B cell (primary cell): ENCODE measurements at regions not wholly inside any gene's neighbourhood (a gene's known extent, or its start where the extent isn't known, plus 50 kb on each side); places are given as distances from the start of the nearest gene placed in this dataset.

Source experiments
- ATAC-seq: fragments of 200-7000 bp; cut with Tn5 transposase; one replicate; pipeline ENCODE4 v1.10.0; 2021; ENCODE audit warnings: low read depth, mild to moderate bottlenecking, moderate number of reproducible peaks, moderate library complexity
- CTCF ChIA-PET: fragments of 350-600 bp; sonication (Branson Sonifier 250); formaldehyde crosslinking; loops from one replicate; lab custom pipeline; 2021; ENCODE audit warnings: antibody characterized with exemption, inconsistent platforms; lab: Charles Lee
- POLR2A ChIA-PET: fragments of 350-600 bp; sonication (Branson Sonifier 250); formaldehyde crosslinking; loops from one replicate; lab custom pipeline; 2021; ENCODE audit warnings: antibody characterized with exemption; lab: Charles Lee
- DNase-seq: peaks from one replicate; pipeline ENCODE4 v3.0.0; 2013
- H2AFZ ChIP-seq: 2 replicates; pipeline ENCODE4 v1.6.1; 2012; ENCODE audit warnings: mild to moderate bottlenecking, low read depth, low read length; ENCODE audit not compliant: insufficient read depth, poor library complexity, severe bottlenecking
- H3K27ac ChIP-seq, 2 donors: 1 replicate in 1 of 2; 2 replicates in 1 of 2; pipeline ENCODE4 v1.5.1; 2012 to 2013; ENCODE audit warnings: low read length in 2 of 2, mild to moderate bottlenecking in 2 of 2, moderate library complexity in 1 of 2
- H3K27me3 ChIP-seq, 4 experiments: fragments of 200-600 bp in 1 of 4; sonication (generic) in 1 of 4; replicated peaks in 1 of 4; 1 replicate in 2 of 4; 2 replicates in 2 of 4; pipeline versions ENCODE4 v1.6.1 to v1.7.0; 2013 to 2016; ENCODE audit warnings: low read length in 3 of 4, mild to moderate bottlenecking in 2 of 4, mixed read lengths in 1 of 4, moderate library complexity in 1 of 4; ENCODE audit not compliant: insufficient read depth in 4 of 4, control insufficient read depth in 3 of 4; ENCODE audit errors: control extremely low read depth in 1 of 4
- H3K36me3 ChIP-seq, 2 experiments: replicated peaks in 1 of 2; 1 replicate in 1 of 2; 2 replicates in 1 of 2; pipeline versions ENCODE4 v1.6.1 to v1.7.1; 2013; ENCODE audit warnings: low read length in 1 of 2; ENCODE audit not compliant: insufficient read depth in 2 of 2, control insufficient read depth in 1 of 2; ENCODE audit errors: control extremely low read depth in 1 of 2, extremely low read depth in 1 of 2
- H3K4me1 ChIP-seq, 2 donors: fragments of 200-600 bp in 1 of 2; sonication (generic) in 1 of 2; 1 replicate in 1 of 2; 2 replicates in 1 of 2; pipeline versions ENCODE4 v1.5.1 to v1.6.1; 2013 to 2017; ENCODE audit warnings: low read length in 2 of 2; ENCODE audit not compliant: control insufficient read depth in 2 of 2, insufficient read depth in 2 of 2
- H3K4me2 ChIP-seq: replicated peaks from 2 replicates; pipeline ENCODE3; 2012; ENCODE audit warnings: mild to moderate bottlenecking, low read depth, low read length; ENCODE audit not compliant: poor library complexity, severe bottlenecking
- H3K4me3 ChIP-seq, 5 experiments: fragments of 200-600 bp in 1 of 5; sonication (generic) in 1 of 5; 1 replicate in 3 of 5; 2 replicates in 2 of 5; pipeline versions ENCODE4 v1.5.1 to v1.7.0; 2011 to 2016; ENCODE audit warnings: low read length in 4 of 5, mild to moderate bottlenecking in 4 of 5, low read depth in 2 of 5, control low read depth in 1 of 5, moderate library complexity in 1 of 5; ENCODE audit not compliant: insufficient read depth in 1 of 5; ENCODE audit errors: control extremely low read depth in 1 of 5, extremely low read depth in 1 of 5
- H3K79me2 ChIP-seq: fragments of 200-600 bp; sonication (generic); one replicate; pipeline ENCODE4 v1.6.0; 2016; ENCODE audit warnings: low read length; ENCODE audit not compliant: control insufficient read depth, insufficient read depth
- H3K9ac ChIP-seq: fragments of 200-600 bp; sonication (generic); 2 replicates; pipeline ENCODE4 v1.6.1; 2017; ENCODE audit warnings: mild to moderate bottlenecking, low read length, moderate library complexity
- H3K9me3 ChIP-seq, 3 donors: one replicate each; pipeline versions ENCODE4 v1.6.1 to v1.7.1; 2013; ENCODE audit warnings: low read length in 2 of 3; ENCODE audit not compliant: control insufficient read depth in 2 of 3, insufficient read depth in 1 of 3; ENCODE audit errors: control extremely low read depth in 1 of 3
- H4K20me1 ChIP-seq: 2 replicates; pipeline ENCODE4 v1.6.0; 2012; ENCODE audit warnings: mild to moderate bottlenecking, low read length; ENCODE audit not compliant: insufficient read depth, control insufficient read depth, poor library complexity, severe bottlenecking
- H3K27ac Mint-ChIP-seq: one replicate; pipeline ENCODE4 v1.8.0; 2021; ENCODE audit warnings: mixed read lengths
- H3K27me3 Mint-ChIP-seq: one replicate; pipeline ENCODE4 v1.8.0; 2021; ENCODE audit warnings: mixed read lengths
- H3K4me1 Mint-ChIP-seq: one replicate; pipeline ENCODE4 v1.8.0; 2021; ENCODE audit warnings: mixed read lengths
- H3K4me3 Mint-ChIP-seq: one replicate; pipeline ENCODE4 v1.8.0; 2021; ENCODE audit warnings: mixed read lengths
- H3K9me3 Mint-ChIP-seq: one replicate; pipeline ENCODE4 v1.8.0; 2022; ENCODE audit warnings: mixed read lengths; ENCODE audit not compliant: insufficient read depth
- EZH2 ChIP-seq: IDR thresholded peaks from 2 replicates; pipeline ENCODE4 v1.6.1; 2012; ENCODE audit warnings: borderline replicate concordance, low read depth, mild to moderate bottlenecking, moderate library complexity, low read length; ENCODE audit not compliant: insufficient read depth, poor library complexity, severe bottlenecking
- WGBS: methylation state at CpG from one replicate; pipeline ENCODE4 v1.1.5; 2013; ENCODE audit warnings: missing lambda C conversion rate; ENCODE audit not compliant: insufficient coverage; 5-methylcytosine and 5-hydroxymethylcytosine counted together
- intact Hi-C: fragments of 100-400 bp; cut with micrococcal nuclease; formaldehyde crosslinking; loops from one replicate; pipeline ENCODE4 v1.10.0; 2022
- TF ChIP-seq, protein P1 (sequence below): fragments of 200-600 bp; IDR thresholded peaks from one replicate; pipeline ENCODE4 v1.8.0; 2022; ENCODE audit warnings: antibody characterized with exemption, mild to moderate bottlenecking

DNA sequence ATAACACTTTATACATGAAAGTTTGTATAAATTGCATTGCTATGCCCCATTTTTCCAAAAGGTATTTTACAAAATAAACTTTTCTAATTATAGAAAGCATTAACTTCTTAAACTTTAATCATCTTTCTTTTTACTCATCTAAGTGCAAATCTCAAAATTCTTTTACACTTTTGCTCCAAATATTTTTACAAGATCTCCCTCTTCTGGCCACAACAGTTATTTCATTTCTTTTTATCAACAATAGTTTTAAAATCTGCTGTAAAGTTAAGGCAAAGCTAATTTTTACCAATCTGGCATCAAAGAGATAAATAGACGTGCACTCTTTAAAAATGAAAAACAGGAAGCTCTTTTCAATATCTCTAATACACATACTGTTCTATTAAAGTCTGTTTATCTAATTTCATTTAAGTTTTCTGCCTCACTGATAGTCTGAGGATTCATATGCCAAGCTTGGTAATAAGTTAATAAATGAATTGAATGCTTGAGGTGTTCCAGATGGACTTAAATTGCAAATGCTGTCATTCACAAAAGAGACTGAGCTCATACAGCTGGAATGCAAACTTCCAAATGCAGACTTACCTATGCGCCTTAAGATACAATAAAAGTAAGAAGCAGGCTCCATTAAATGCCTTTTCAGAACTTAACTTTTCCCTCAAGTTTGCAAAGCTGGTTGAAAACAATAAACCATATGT is 583.0 kb upstream of the ATXN8OS start:
- ATAC-seq (no peak), DNase-seq (no peak)
- Histone ChIP-seq H3K4me3 (no peak overlapping the region), H3K4me1 (no peaks in the 10 kb centered on the region), H3K27ac (no peak overlapping the region), H3K27me3 (no peaks in the 10 kb centered on the region), H3K9me3 (no peaks in the 10 kb centered on the region), H3K9ac (no peak overlapping the region), H2AFZ (no peak overlapping the region), H3K36me3 (no peaks in the 10 kb centered on the region), H3K4me2 (no peak overlapping the region), H3K79me2 (no peaks in the 10 kb centered on the region), H4K20me1 (no peaks in the 10 kb centered on the region)
- Mint-ChIP-seq H3K27me3 (no peaks in the 10 kb centered on the region), H3K4me3 (no peak overlapping the region), H3K9me3 (no peaks in the 10 kb centered on the region), H3K4me1 (no peaks in the 10 kb centered on the region), H3K27ac (no peak overlapping the region)
- ChIA-PET CTCF (interaction anchor here (0.9 kb wide), 1 partner anchor 1221 kb away, joined by 3 read pairs; no protein-coding TSS in a partner anchor), POLR2A (no interaction called here)
- intact Hi-C loops, result loop anchor here (5.0 kb wide), 1 partner anchor 1222 kb away; no protein-coding TSS in a partner anchor
- TF ChIP-seq, protein P1, sequence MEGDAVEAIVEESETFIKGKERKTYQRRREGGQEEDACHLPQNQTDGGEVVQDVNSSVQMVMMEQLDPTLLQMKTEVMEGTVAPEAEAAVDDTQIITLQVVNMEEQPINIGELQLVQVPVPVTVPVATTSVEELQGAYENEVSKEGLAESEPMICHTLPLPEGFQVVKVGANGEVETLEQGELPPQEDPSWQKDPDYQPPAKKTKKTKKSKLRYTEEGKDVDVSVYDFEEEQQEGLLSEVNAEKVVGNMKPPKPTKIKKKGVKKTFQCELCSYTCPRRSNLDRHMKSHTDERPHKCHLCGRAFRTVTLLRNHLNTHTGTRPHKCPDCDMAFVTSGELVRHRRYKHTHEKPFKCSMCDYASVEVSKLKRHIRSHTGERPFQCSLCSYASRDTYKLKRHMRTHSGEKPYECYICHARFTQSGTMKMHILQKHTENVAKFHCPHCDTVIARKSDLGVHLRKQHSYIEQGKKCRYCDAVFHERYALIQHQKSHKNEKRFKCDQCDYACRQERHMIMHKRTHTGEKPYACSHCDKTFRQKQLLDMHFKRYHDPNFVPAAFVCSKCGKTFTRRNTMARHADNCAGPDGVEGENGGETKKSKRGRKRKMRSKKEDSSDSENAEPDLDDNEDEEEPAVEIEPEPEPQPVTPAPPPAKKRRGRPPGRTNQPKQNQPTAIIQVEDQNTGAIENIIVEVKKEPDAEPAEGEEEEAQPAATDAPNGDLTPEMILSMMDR, result no peak
- no peak for TF ChIP-seq EZH2
- WGBS, result no CpG with 5 or more reads among the region's 2 CpGs

DNA sequence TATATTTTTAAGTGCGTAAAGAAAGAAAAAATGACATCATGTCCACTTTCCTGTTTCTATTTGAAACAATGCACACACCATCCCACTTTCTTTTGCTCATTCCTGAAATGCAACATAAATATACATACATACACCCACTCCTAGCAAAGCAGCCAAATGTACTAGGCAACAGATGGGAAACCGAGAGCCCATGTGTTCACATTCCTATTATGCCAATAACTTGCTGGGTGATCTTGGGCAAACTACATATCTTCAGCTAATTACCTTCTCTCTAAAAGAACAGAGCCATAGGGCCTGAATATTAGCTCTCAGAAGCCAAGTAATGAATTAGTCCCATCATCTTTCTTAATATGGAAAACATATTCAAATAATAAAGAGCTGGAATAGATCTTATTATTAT is 610.6 kb upstream of the ATXN8OS start:
- WGBS, result 100% methylated on average over 1 of the region's 2 CpGs
- no peaks in the 10 kb centered on the region for H3K4me1 ChIP-seq
- ATAC-seq, result no peak
- H3K4me2 ChIP-seq, result no peak overlapping the region
- Mint-ChIP-seq H3K4me1 (no peaks in the 10 kb centered on the region), H3K27ac (no peak overlapping the region), H3K4me3 (no peak overlapping the region), H3K9me3 (peaks cover 3% of the 10 kb centered on the region), H3K27me3 (no peaks in the 10 kb centered on the region)
- no peaks in the 10 kb centered on the region for H3K79me2 ChIP-seq
- H3K9me3 ChIP-seq, result peaks cover 0 to 4% (median 0%) of the 10 kb centered on the region in 3 donors
- no peak overlapping the region for H3K4me3 ChIP-seq
- POLR2A ChIA-PET, result no interaction called here
- no peaks in the 10 kb centered on the region for H3K36me3 ChIP-seq
- H4K20me1 ChIP-seq, result no peaks in the 10 kb centered on the region
- no peak for TF ChIP-seq EZH2
- TF ChIP-seq, protein P1, result no peak
- no peaks in the 10 kb centered on the region for H3K27me3 ChIP-seq
- intact Hi-C loops, result no loop called here
- H3K27ac ChIP-seq, result no peak overlapping the region
- CTCF ChIA-PET, result no interaction called here
- no peak overlapping the region for H3K9ac ChIP-seq
- no peak overlapping the region for H2AFZ ChIP-seq
- no peak for DNase-seq
